Spleen (tissue), 11 donors: ENCODE measurements at regions not wholly inside any gene's neighbourhood (a gene's known extent, or its start where the extent isn't known, plus 50 kb on each side); places are given as distances from the start of the nearest gene placed in this dataset.

ENCODE experiments used
- DNase-seq: peaks from one replicate; pipeline ENCODE4 v3.0.0-alpha.2; 2020
- H3K27ac ChIP-seq, 8 donors: fragments of 200-600 bp; sonication (generic) in 7 of 8; 1 replicate in 4 of 8; 2 replicates in 4 of 8; pipeline versions ENCODE4 v1.5.0 to v1.8.0; 2016 to 2021; ENCODE audit warnings: inconsistent platforms in 4 of 8, mild to moderate bottlenecking in 4 of 8, moderate library complexity in 1 of 8
- H3K27me3 ChIP-seq, 7 donors: fragments of 200-600 bp; sonication (generic) in 6 of 7; replicated peaks in 1 of 7; 1 replicate in 4 of 7; 2 replicates in 3 of 7; pipeline versions ENCODE4 v1.5.0 to v1.8.0; 2016 to 2021; ENCODE audit warnings: inconsistent platforms in 3 of 7, mild to moderate bottlenecking in 1 of 7
- H3K36me3 ChIP-seq, 6 donors: fragments of 200-600 bp; sonication (generic) in 5 of 6; 1 replicate in 4 of 6; 2 replicates in 2 of 6; pipeline versions ENCODE4 v1.5.0 to v1.8.0; 2016 to 2021; ENCODE audit warnings: inconsistent platforms in 2 of 6
- H3K4me1 ChIP-seq, 6 donors: fragments of 200-600 bp; sonication (generic) in 5 of 6; 1 replicate in 3 of 6; 2 replicates in 3 of 6; pipeline versions ENCODE4 v1.5.0 to v1.8.0; 2016 to 2021; ENCODE audit warnings: inconsistent platforms in 3 of 6
- H3K4me3 ChIP-seq, 8 donors: fragments of 200-600 bp; sonication (generic) in 7 of 8; 1 replicate in 4 of 8; 2 replicates in 4 of 8; pipeline versions ENCODE4 v1.5.0 to v1.8.0; 2016 to 2021; ENCODE audit warnings: inconsistent platforms in 4 of 8, mild to moderate bottlenecking in 4 of 8, moderate library complexity in 2 of 8
- H3K9me3 ChIP-seq, 8 donors: fragments of 200-600 bp; sonication (generic) in 7 of 8; 1 replicate in 4 of 8; 2 replicates in 4 of 8; pipeline versions ENCODE4 v1.5.0 to v1.8.0; 2016 to 2021; ENCODE audit warnings: inconsistent platforms in 4 of 8
- POLR2A ChIP-seq, 3 donors: fragments of 450-650 bp; IDR thresholded peaks; one replicate each; pipeline ENCODE4 v1.5.1; 2017; ENCODE audit warnings: antibody characterized with exemption in 3 of 3, mild to moderate bottlenecking in 1 of 3
- POLR2AphosphoS5 ChIP-seq, 3 donors: sonication (generic); formaldehyde crosslinking; IDR thresholded peaks; one replicate each; pipeline ENCODE4 v1.5.1; 2017; ENCODE audit warnings: antibody characterized with exemption in 3 of 3
- WGBS, 5 donors: extraction: QIAGEN DNeasy Blood & Tissue Kit in 3 of 5; methylation state at CpG; one replicate each; pipeline versions ENCODE4 v1.1.5 to v1.1.7; 2013 to 2018; 5-methylcytosine and 5-hydroxymethylcytosine counted together
- intact Hi-C: fragments of 100-400 bp; cut with DNase I; formaldehyde crosslinking; loops from one replicate; pipeline ENCODE4 v1.15.0; 2023; ENCODE audit warnings: low total_unique reads
- TF ChIP-seq, protein P1 (sequence below), 11 experiments: fragments of 200-600 bp in 7 of 11; fragments of 450-650 bp in 4 of 11; sonication (generic) in 4 of 11; IDR thresholded peaks in 8 of 11; conservative IDR thresholded peaks in 3 of 11; 1 replicate in 7 of 11; 2 replicates in 4 of 11; pipeline versions ENCODE4 v1.4.0 to v1.8.0; 2016 to 2021; ENCODE audit warnings: antibody characterized with exemption in 11 of 11, inconsistent platforms in 4 of 11, mild to moderate bottlenecking in 1 of 11
- donor health status: healthy with polysubstance abuse.
- donor health status: DM: no; HTN: no; CAD: no; lungs with moderate emphysema.
- donor health status: DM: no; HTN: no; CAD: no.
- donor health status: Bipolar disorder and iron deficiency.
- donor health status: healthy.
- donor health status: DM: no; HTN: no; CAD: no.
- donor health status: DM: yes; HTN: yes; CAD: no.

DNA sequence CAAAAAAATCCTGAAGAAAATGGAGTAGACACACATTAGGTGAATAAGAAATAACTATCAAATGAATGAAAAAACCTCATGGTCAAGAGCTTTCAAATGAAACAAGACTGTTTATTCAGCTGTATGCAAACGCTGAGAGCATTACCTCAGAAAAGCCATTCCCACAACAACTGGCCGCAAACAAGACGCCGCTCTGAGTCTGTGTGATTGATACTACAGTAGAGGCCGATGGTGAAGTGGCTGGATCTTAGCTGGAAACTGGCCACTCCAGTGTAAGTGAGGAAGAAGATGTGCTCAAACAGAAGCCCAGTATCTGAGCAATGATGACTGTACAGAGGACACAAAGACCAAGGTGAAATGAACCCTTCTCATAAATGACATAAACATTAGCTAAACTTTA lies 252.4 kb upstream of the GHITM start:
- H3K27me3 ChIP-seq = no peaks in the 10 kb centered on the region
- H3K9me3 ChIP-seq = no peaks in the 10 kb centered on the region
- TF ChIP-seq POLR2AphosphoS5 (IDR thresholded peaks at IDR 0.05) (no peak), POLR2A (IDR thresholded peaks at IDR 0.05) (no peak)
- TF ChIP-seq, protein P1, sequence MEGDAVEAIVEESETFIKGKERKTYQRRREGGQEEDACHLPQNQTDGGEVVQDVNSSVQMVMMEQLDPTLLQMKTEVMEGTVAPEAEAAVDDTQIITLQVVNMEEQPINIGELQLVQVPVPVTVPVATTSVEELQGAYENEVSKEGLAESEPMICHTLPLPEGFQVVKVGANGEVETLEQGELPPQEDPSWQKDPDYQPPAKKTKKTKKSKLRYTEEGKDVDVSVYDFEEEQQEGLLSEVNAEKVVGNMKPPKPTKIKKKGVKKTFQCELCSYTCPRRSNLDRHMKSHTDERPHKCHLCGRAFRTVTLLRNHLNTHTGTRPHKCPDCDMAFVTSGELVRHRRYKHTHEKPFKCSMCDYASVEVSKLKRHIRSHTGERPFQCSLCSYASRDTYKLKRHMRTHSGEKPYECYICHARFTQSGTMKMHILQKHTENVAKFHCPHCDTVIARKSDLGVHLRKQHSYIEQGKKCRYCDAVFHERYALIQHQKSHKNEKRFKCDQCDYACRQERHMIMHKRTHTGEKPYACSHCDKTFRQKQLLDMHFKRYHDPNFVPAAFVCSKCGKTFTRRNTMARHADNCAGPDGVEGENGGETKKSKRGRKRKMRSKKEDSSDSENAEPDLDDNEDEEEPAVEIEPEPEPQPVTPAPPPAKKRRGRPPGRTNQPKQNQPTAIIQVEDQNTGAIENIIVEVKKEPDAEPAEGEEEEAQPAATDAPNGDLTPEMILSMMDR (IDR thresholded peaks at IDR 0.05 in 8 of 11, conservative IDR thresholded peaks at IDR 0.05 in 3 of 11) = no peak
- H3K4me3 ChIP-seq = no peak overlapping the region
- intact Hi-C loops = no loop called here
- DNase-seq = no peak
- H3K4me1 ChIP-seq = no peaks in the 10 kb centered on the region
- WGBS, 5 donors = 70 to 80% (median 72%) methylated on average over 5 of the region's 5 CpGs
- no peak overlapping the region for H3K27ac ChIP-seq
- no peaks in the 10 kb centered on the region for H3K36me3 ChIP-seq

DNA sequence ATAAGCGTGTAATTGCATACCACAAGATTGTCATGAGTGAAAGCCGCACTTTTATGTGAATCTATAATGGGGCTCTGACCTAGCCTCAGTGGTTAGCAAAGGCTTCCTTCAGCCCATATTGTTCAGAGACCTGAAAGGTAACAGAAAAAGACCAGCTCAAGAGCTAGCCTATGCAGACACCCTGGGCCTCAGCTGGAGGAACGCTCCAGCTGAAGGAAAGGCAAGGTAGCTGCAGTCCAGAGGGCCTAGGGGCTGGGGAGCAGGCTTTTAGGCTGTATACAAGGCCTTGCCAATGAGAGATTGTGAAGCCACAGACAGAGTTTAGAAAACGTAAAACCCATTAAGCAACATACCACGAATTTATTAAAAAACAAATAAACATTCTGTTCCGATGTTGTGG lies 246.6 kb upstream of the GHITM start:
- DNase-seq = no peak
- no peaks in the 10 kb centered on the region for H3K4me1 ChIP-seq
- H3K4me3 ChIP-seq = no peak overlapping the region
- WGBS, 5 donors = 83 to 94% (median 90%) methylated on average over 6 of the region's 6 CpGs
- no peaks in the 10 kb centered on the region for H3K27me3 ChIP-seq
- no peak overlapping the region for H3K27ac ChIP-seq
- no peaks in the 10 kb centered on the region for H3K36me3 ChIP-seq
- TF ChIP-seq POLR2A (IDR thresholded peaks at IDR 0.05) = no peak
- TF ChIP-seq, protein P1 (IDR thresholded peaks at IDR 0.05 in 8 of 11, conservative IDR thresholded peaks at IDR 0.05 in 3 of 11) = no peak
- TF ChIP-seq POLR2AphosphoS5 (IDR thresholded peaks at IDR 0.05) = no peak
- intact Hi-C loops = no loop called here
- H3K9me3 ChIP-seq = no peaks in the 10 kb centered on the region

DNA sequence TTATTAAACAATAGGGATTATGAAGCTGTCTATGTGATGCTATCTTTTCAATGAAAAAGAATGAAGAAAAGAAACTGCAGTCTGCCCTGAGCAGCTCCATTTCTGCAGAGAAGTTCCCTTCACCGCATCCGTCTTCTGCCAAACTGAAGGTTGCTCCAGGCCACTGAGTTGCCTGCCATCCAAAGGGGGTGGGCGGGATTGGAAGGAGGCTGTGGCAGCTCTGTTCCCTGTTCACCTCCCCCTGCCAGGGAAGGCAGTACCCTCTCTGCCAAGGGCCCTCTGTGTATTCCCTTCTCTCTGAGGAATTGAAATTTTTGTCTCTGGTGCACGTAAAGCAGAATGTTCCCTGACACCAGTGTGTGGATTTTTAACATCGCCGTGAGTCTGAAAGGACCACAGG lies 243.1 kb upstream of the GHITM start:
- H3K4me3 ChIP-seq = no peak overlapping the region
- DNase-seq = no peak
- no peak overlapping the region for H3K27ac ChIP-seq
- no peaks in the 10 kb centered on the region for H3K9me3 ChIP-seq
- TF ChIP-seq POLR2A (IDR thresholded peaks at IDR 0.05) (no peak), POLR2AphosphoS5 (IDR thresholded peaks at IDR 0.05) (no peak)
- TF ChIP-seq, protein P1 (IDR thresholded peaks at IDR 0.05 in 8 of 11, conservative IDR thresholded peaks at IDR 0.05 in 3 of 11) = no peak
- no peaks in the 10 kb centered on the region for H3K36me3 ChIP-seq
- intact Hi-C loops = no loop called here
- H3K4me1 ChIP-seq = no peaks in the 10 kb centered on the region
- H3K27me3 ChIP-seq = no peaks in the 10 kb centered on the region
- WGBS, 5 donors = 84 to 93% (median 89%) methylated on average over 6 of the region's 6 CpGs

DNA sequence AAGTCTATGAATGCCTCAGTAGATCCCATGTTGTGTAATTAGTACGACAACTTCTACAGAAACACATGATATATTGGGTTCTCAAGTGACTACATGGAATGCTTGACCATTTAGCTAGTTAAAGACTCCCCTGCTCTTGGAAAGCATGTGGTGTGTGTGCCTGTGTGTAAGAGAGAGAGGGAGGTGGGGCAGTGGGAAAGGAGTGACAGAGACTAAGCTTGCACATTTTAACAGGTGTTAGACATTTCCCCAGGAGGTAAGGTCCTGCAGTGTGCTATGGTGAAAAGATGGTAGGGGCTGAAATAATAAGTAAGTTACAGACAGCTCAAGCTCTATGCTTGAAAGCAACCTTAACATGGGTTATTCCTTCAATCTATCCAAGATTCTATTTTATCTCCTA lies 241.7 kb upstream of the GHITM start:
- Histone ChIP-seq H3K27me3 (no peaks in the 10 kb centered on the region), H3K4me3 (no peak overlapping the region), H3K36me3 (no peaks in the 10 kb centered on the region), H3K27ac (no peak overlapping the region), H3K4me1 (no peaks in the 10 kb centered on the region), H3K9me3 (no peaks in the 10 kb centered on the region)
- no peak for DNase-seq
- intact Hi-C loops = no loop called here
- TF ChIP-seq POLR2A (IDR thresholded peaks at IDR 0.05) = no peak
- no peak for TF ChIP-seq POLR2AphosphoS5 (IDR thresholded peaks at IDR 0.05)
- TF ChIP-seq, protein P1 (IDR thresholded peaks at IDR 0.05 in 8 of 11, conservative IDR thresholded peaks at IDR 0.05 in 3 of 11) = no peak
- 61 to 83% (median 75%) methylated on average over 1 of the region's 1 CpG for WGBS, 5 donors
